Stimulated activated CD8-positive, alpha-beta memory T cell treated with anti-CD3 and anti-CD28 coated beads, Interleukin-7, amount 100 ng/mL, for 1 hour (primary cell): ENCODE measurements at regions not wholly inside any gene's neighbourhood (a gene's known extent, or its start where the extent isn't known, plus 50 kb on each side); places are given as distances from the start of the nearest gene placed in this dataset.
"Not testable (repeated sequence)": the region's sequence is repeated elsewhere in the genome, so short reads cannot be mapped to it uniquely, and the experiment has no call there.

ENCODE experiments used
- DNase-seq, 2 donors: peaks; one replicate each; pipeline ENCODE4 v3.0.0-alpha.2; 2020; ENCODE audit warnings: low read depth in 2 of 2

DNA sequence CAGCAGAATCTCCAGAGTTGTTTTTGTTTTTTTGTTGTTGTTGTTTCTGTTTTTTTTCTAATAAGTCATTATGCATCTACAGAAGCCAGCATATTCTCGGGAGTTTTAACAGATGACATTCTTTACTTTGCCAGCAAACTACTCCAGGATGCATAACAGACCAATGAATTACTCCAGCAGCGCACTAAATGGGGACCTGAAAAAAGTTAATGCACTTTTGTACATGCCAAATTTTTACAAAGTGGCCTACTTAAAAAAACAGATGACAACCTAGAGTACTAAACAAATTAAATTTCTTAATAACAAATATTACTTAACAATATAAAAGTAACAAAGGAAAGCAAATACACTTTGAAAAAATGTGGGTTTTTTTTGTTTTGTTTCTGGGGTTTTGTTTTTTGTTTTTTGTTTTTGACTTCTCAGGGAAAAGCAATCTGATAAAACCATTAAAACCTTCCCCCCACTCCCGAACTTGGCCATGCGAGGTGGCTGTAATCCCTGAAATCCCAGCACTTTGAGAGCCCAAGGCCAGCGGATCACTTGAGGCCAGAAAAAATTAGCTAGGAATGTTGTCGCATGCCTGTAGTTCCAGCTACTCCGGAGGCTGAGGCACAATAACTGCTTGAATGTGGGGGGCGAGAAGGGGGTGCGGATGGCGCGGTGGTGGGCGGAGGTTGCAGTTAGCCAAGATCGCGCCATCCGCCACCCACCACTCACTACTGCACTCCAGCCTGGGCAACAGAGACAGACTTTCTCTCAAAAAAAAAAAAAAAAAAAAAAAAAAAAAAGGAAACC, 352.4 kb downstream of the CETN3 start:
- DNase-seq: no peak

DNA sequence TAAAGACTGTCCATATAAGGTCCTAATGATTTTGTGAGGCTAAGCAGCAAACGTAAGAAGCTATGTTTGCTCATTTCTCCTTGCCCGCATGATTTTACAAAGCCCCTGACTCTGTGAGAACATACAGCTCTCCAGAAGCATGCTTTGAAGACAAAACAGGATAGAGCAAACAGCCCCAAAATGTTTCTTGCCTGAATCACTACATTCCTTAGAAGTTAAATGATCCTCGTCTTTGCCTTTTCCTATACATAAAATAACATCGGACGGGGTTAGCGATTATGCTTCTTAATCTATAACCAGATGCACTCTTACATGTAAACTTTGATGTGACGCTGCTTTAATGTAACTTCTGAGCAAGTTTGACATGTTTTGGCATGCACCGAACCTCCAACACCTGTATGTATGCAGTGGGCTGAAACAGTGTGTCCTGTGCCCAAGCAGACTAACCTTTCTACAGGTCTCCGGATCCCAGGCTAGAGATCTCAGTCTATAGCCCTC, 353.7 kb downstream of the CETN3 start:
- DNase-seq: no peak

DNA sequence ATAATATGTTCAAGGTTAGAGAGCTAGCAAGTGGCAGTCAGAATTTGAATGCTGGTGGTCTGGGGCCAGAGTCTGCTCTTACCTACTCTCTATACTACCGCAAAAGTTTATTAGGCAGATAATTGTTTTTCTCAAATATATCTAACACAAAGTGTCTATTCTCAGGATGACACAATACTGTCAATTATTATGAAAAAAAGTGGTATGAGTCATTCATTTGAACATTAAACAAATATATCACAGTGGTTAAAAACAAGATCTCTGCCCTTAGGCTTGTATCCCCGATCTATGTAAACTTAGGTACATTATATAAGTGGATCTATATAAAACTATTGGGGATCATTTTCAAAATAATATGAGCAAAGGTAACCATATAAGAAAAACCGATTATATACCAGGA, 354.9 kb downstream of the CETN3 start:
- DNase-seq: no peak

GRCh38 chr5:90051756-90052155, 357.8 kb downstream of the CETN3 start:
- no peak for DNase-seq

- DNase-seq: no peak
Measured at GRCh38 chr5:90050103-90050502, 359.5 kb downstream of the CETN3 start.

DNA sequence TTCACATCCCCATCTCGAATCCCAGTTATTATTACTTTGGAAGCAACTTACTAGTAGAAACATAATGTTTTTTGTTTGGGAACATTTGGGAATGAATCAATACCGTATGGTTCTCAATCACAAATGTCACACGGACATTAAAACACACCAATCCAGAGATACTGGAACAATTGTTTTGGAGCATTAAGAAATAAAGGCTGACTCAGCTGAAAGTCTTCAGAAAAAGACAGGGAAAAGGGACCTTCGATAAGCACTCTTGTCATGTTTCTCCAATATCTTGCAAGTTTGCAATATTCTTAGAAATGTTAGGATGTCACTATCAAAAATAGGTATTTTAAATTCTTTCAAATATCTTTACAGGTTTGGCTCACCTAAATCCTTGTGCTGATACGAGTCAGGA, 362.4 kb downstream of the CETN3 start:
- DNase-seq: no peak

GRCh38 chr5:90040082-90040481, 369.5 kb downstream of the CETN3 start:
- DNase-seq: not testable (repeated sequence)

GRCh38 chr5:90037646-90038045, 371.9 kb downstream of the CETN3 start:
- DNase-seq: no peak

- no peak for DNase-seq
Measured at GRCh38 chr5:90022711-90023053, 386.9 kb downstream of the CETN3 start.

GRCh38 chr5:90022002-90022710, 387.4 kb downstream of the CETN3 start:
- DNase-seq: no peak

DNA sequence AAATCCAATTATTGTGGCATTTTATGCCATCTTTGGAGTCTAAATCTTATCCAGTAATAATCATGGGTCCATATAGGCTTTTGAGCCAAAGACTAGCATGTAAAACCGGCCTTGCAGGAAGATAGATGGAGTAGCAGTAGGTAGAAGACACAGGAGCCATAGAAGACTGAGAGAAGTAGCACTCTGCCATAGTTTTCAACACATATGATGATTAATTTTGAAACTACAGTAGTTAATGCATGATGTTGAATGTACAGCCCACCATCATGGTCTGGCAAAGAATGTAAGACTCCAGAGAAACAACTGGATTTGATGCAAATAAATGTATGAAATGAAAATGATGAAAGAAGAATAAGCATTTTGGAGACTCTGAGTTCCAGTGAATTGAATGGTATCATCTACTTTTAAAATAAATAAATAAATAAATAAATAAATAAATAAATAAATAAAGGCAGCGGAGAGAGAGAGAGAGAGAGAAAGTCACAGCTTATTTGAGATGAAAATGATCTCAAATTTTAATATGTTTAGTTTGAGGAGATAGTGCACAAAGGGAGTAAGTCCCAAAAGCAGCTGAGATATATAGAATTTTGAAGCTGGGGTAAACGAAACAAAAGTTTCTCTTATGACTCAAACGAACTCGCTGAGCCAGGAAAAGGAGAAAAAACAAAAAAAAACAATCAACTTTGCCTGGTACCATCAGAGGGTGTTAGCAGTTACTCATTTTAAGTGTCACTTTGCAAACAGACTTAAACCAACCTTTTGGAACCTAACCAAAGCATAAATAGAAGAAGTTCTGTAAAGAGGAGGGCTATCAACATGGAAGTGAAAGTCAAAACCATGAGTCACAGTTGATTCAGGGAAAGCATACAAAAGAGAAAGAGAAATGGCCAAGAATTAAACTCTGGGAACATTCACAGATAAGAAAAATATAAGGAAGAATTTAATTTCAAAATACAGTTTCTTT, 388.7 kb downstream of the CETN3 start:
- no peak for DNase-seq

- no peak for DNase-seq
Measured at GRCh38 chr5:90017239-90017638, 392.3 kb downstream of the CETN3 start.

DNA sequence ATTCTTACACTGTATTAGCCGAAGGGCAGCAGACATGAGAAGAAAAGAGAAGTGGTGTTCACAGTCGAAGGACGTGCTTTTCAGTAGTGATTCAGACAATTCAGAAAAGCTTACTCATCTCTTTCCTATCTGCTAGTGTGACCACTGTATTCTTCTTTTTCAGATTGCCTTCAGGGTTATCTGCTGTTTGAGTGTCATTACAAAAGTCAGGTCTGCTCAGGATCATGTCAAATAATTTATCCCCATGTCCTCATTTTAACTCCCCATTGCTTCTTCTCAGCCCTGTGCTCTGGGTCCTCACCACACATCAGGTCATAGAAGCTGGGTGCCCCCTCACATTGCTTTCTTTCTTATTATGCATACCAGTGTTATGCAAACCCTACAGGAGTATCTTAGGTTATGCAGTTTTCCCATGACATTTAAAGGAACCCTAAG, 394.0 kb downstream of the CETN3 start:
- no peak for DNase-seq

DNA sequence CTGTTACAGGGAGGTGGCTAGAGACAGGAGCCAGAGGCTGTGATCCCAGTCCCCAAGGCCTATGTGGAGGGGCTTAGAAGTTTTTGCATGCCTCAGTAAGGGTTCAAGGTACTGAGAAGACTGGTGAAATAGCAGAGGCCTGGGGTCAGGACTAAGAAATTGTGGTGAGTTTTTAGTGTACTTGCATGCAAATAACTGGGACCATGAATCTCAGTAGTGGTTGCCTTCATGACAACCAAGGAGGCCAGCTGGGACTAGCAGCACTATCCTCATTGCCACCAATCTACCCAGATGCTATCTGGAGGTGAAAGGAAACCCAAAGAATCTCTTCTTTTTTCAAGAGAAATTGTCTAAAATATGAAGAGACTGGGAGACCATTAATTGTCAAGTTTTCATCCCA, 395.1 kb downstream of the CETN3 start:
- no peak for DNase-seq

- DNase-seq: no peak
Measured at GRCh38 chr5:90000351-90000750, 409.2 kb downstream of the CETN3 start.

DNA sequence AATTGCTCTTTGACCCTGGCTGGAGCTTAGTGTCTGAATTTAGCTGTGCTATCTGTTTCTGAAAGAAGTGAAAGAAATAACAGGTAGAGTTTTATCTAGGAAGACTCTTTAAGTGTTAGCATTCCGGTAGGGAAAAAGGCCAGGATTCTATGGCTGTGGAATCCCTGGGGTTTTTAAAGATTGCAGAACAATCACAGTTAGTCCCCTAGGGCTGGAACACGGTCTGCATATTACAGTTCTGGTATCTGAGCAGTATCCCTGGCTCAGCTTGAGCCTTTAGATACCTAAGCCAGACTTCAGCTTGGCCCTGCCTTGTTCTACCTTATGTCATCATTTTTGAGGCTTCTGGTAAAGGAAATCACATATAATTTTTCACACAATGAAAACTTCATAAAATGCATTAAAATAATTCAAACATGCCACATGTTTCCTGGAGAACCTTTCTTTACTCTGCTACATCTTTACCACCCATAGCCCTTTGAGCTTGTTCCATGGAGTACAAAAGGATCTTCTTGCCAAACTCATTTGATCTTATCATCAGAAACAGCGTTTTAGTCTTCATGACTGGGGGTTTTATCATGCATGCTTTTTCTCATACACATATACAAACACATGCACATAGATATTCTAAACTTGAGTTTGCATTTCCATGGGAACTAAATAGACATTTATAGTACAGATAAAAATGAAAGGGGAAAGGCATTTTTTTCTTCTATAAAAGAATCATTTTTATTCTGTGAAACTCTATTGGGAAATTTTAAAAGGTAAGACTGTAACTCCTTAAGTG, 410.8 kb downstream of the CETN3 start:
- no peak for DNase-seq

GRCh38 chr5:89996890-89997289, 412.7 kb downstream of the CETN3 start:
- DNase-seq: no peak

- DNase-seq: no peak
Measured at GRCh38 chr5:89996335-89996734, 413.2 kb downstream of the CETN3 start.

GRCh38 chr5:89994266-89994665, 415.3 kb downstream of the CETN3 start:
- DNase-seq: no peak

- DNase-seq: no peak
Measured at GRCh38 chr5:89992201-89992600, 417.4 kb downstream of the CETN3 start.

- no peak for DNase-seq
Measured at GRCh38 chr5:89991592-89991991, 418.0 kb downstream of the CETN3 start.
